HG03571 (cell line): ENCODE measurements at regions not wholly inside any gene's neighbourhood (a gene's known extent, or its start where the extent isn't known, plus 50 kb on each side); places are given as distances from the start of the nearest gene placed in this dataset.
"Not testable (repeated sequence)": the region's sequence is repeated elsewhere in the genome, so short reads cannot be mapped to it uniquely, and the experiment has no call there.

Source experiments
- ATAC-seq: cut with Tn5 transposase; IDR thresholded peaks from one replicate; pipeline ENCODE4 v1.9.1; 2021; ENCODE audit not compliant: unreplicated experiment

GRCh38 chr13:80881942-80882445 is 541.1 kb upstream of the SPRY2 start:
- no peak for ATAC-seq

GRCh38 chr13:80881495-80881894 is 540.6 kb upstream of the SPRY2 start:
- ATAC-seq: no peak

GRCh38 chr13:80881034-80881433 is 540.1 kb upstream of the SPRY2 start:
- ATAC-seq: no peak

GRCh38 chr13:80877944-80878241 is 537.0 kb upstream of the SPRY2 start:
- no peak for ATAC-seq

GRCh38 chr13:80877209-80877943 is 536.5 kb upstream of the SPRY2 start:
- no peak for ATAC-seq

GRCh38 chr13:80873589-80873988 is 532.7 kb upstream of the SPRY2 start:
- peak; percentile 92 for ATAC-seq

- ATAC-seq: not testable (repeated sequence)
These were observed 531.0 kb upstream of the SPRY2 start for GRCh38 chr13:80871971-80872370.

GRCh38 chr13:80871481-80871880 is 530.6 kb upstream of the SPRY2 start:
- no peak for ATAC-seq

- no peak for ATAC-seq
These were observed 529.3 kb upstream of the SPRY2 start for GRCh38 chr13:80870186-80870585.

- no peak for ATAC-seq
These were observed 526.0 kb upstream of the SPRY2 start for GRCh38 chr13:80866921-80867320.

- no peak for ATAC-seq
These were observed 524.4 kb upstream of the SPRY2 start for GRCh38 chr13:80865329-80865728.

- ATAC-seq: no peak
These were observed 521.5 kb upstream of the SPRY2 start for GRCh38 chr13:80862456-80862855.

- ATAC-seq: no peak
These were observed 519.9 kb upstream of the SPRY2 start for GRCh38 chr13:80860845-80861244.

GRCh38 chr13:80858131-80858530 is 517.2 kb upstream of the SPRY2 start:
- no peak for ATAC-seq

GRCh38 chr13:80857321-80857720 is 516.4 kb upstream of the SPRY2 start:
- no peak for ATAC-seq

GRCh38 chr13:80850771-80851170 is 509.8 kb upstream of the SPRY2 start:
- no peak for ATAC-seq

GRCh38 chr13:80844164-80844563 is 503.2 kb upstream of the SPRY2 start:
- no peak for ATAC-seq

- ATAC-seq: no peak
These were observed 500.5 kb upstream of the SPRY2 start for GRCh38 chr13:80841414-80841813.

GRCh38 chr13:80840316-80840976 is 499.5 kb upstream of the SPRY2 start:
- ATAC-seq: no peak

- ATAC-seq: no peak
These were observed 495.0 kb upstream of the SPRY2 start for GRCh38 chr13:80835902-80836301.

- ATAC-seq: no peak
These were observed 489.5 kb upstream of the SPRY2 start for GRCh38 chr13:80830431-80830830.

GRCh38 chr13:80828759-80829158 is 487.8 kb upstream of the SPRY2 start:
- no peak for ATAC-seq

GRCh38 chr13:80825276-80825675 is 484.4 kb upstream of the SPRY2 start:
- ATAC-seq: no peak
